ENCODE measurements at regions not wholly inside any gene's neighbourhood (a gene's known extent, or its start where the extent isn't known, plus 50 kb on each side); places are given as distances from the start of the nearest gene placed in this dataset.
A peak's percentile ranks its signal among the peaks of the same experiment; 100 is the strongest.

GRCh38 chr10:46226900-46227558 lies 59.8 kb upstream of the ANTXRL start:
- FAIRE-seq, result no peak
- POLR2A ChIA-PET (ENCODE audit: partially characterized antibody), result interaction anchor here (1.0 kb wide), 1 partner anchor 322 kb away, joined by 3 read pairs; no protein-coding TSS in a partner anchor
- no peak for TF ChIP-seq EP300 (IDR thresholded peaks at IDR 0.05; ENCODE audit: borderline replicate concordance in 1 of 2, low read depth in 2 of 2, low read length in 2 of 2)
- no peak for TF ChIP-seq NANOG (IDR thresholded peaks at IDR 0.05; ENCODE audit: insufficient read depth, low read depth, low read length, poor library complexity, severe bottlenecking)
- TF ChIP-seq CTCF (IDR thresholded peaks at IDR 0.05; ENCODE audit: control extremely low read depth in 1 of 3, insufficient read depth in 1 of 3, low read depth in 1 of 3, low read length in 3 of 3), result no peak
- no peak for TF ChIP-seq BCL11A (IDR thresholded peaks at IDR 0.05; ENCODE audit: low read depth in 2 of 2, low read length in 2 of 2)
- TF ChIP-seq POLR2A (IDR thresholded peaks at IDR 0.05; ENCODE audit: control extremely low read depth in 1 of 2, low read depth in 2 of 2, low read length in 2 of 2), result no peak
- no peak for TF ChIP-seq NRF1 (IDR thresholded peaks at IDR 0.05; ENCODE audit: low read depth, low read length)
- no peak for TF ChIP-seq TCF12 (IDR thresholded peaks at IDR 0.05; ENCODE audit: low read depth, low read length)
- no peak for TF ChIP-seq BACH1 (IDR thresholded peaks at IDR 0.05; ENCODE audit: low read length)
- TF ChIP-seq TAF7 (optimal IDR thresholded peaks at IDR 0.05; ENCODE audit: borderline replicate concordance, low read depth, low read length), result no peak
- no peak for TF ChIP-seq SP4 (IDR thresholded peaks at IDR 0.05; ENCODE audit: low read length)
- TF ChIP-seq MAFK (IDR thresholded peaks at IDR 0.05; ENCODE audit: low read depth, low read length), result no peak

More at GRCh38 chr10:46226900-46227558, 59.8 kb upstream of the ANTXRL start:
- H3K4me2 ChIP-seq (ENCODE audit: insufficient read depth in 1 of 2, low read depth in 2 of 2, low read length in 2 of 2), result no peak overlapping the region
- 91% methylated on average over 7 of the region's 7 CpGs; no CpG with 5 or more reads in 1 of the 2 experiments for WGBS, 2 experiments (ENCODE audit: extremely low coverage in 1 of 2, insufficient coverage in 1 of 2, insufficient read length in 1 of 2, insufficient replicate concordance in 2 of 2, low coverage in 1 of 2, low lambda C conversion rate in 2 of 2, missing lambda C conversion rate in 1 of 2)
- H3K4me1 ChIP-seq (replicated peaks in 1 of 4; ENCODE audit: control insufficient read depth in 3 of 4, insufficient read depth in 4 of 4, low read length in 3 of 4), result peaks cover 0 to 9% (median 7%) of the 10 kb centered on the region in 4 experiments; a peak in 5 of 7 replicates
- no peak overlapping the region for H3K23ac ChIP-seq (ENCODE audit: insufficient read length)
- H3K14ac ChIP-seq (ENCODE audit: insufficient read length), result no peak overlapping the region
- H2BK12ac ChIP-seq (ENCODE audit: low read depth, low read length), result no peak overlapping the region
- no peak overlapping the region for H3K4me3 ChIP-seq (ENCODE audit: extremely low read depth in 1 of 4, insufficient read depth in 2 of 4, low read depth in 3 of 4, low read length in 4 of 4)
- H4K5ac ChIP-seq (ENCODE audit: insufficient read length, low read depth, low read length), result no peak overlapping the region
- H3K56ac ChIP-seq (replicated peaks; ENCODE audit: insufficient read length, low read depth, low read length), result no peak overlapping the region
- H3K79me1 ChIP-seq (ENCODE audit: low read depth, low read length), result no peaks in the 10 kb centered on the region
- H3K18ac ChIP-seq (ENCODE audit: extremely low read depth, low read length), result no peak overlapping the region
- H2BK120ac ChIP-seq (replicated peaks; ENCODE audit: low read depth, low read length), result no peak overlapping the region
- H2AFZ ChIP-seq (ENCODE audit: low read length), result no peak overlapping the region
- no peak overlapping the region for H3K27ac ChIP-seq (ENCODE audit: low read depth, low read length)
- 0 out of 2 replicates have a peak overlapping the region, but pooled peaks have one; percentile 38 for H2BK20ac ChIP-seq (ENCODE audit: low read length)
- no peaks in the 10 kb centered on the region for H3K36me3 ChIP-seq (ENCODE audit: control insufficient read depth in 2 of 4, insufficient read depth in 4 of 4, low read length in 3 of 4)
- peak in 1 of 2 experiments; percentile 45 for DNase-seq (ENCODE audit: low read depth in 1 of 2, low spot score in 2 of 2)
- H3K27me3 ChIP-seq (replicated peaks in 1 of 4; ENCODE audit: control insufficient read depth in 3 of 4, extremely low read depth in 1 of 4, insufficient read depth in 3 of 4, low read length in 3 of 4), result no peaks in the 10 kb centered on the region
- H3K9me3 ChIP-seq (ENCODE audit: insufficient read depth in 2 of 2, low read depth in 1 of 2, low read length in 1 of 2), result peaks cover 8 to 10% of the 10 kb centered on the region in 2 experiments
- no peak overlapping the region for H2AK5ac ChIP-seq (ENCODE audit: low read depth, low read length)
- H3K23me2 ChIP-seq (ENCODE audit: low read depth, low read length), result no peaks in the 10 kb centered on the region
- no peaks in the 10 kb centered on the region for H4K20me1 ChIP-seq (replicated peaks in 1 of 2; ENCODE audit: control insufficient read depth in 1 of 2, insufficient read depth in 2 of 2, low read length in 2 of 2)
- H3K9ac ChIP-seq (replicated peaks in 1 of 4; ENCODE audit: extremely low read depth in 1 of 4, low read depth in 3 of 4, low read length in 3 of 4), result no peak overlapping the region
- H4K91ac ChIP-seq (replicated peaks; ENCODE audit: insufficient read length, low read length), result no peak overlapping the region
- H4K8ac ChIP-seq (ENCODE audit: extremely low read depth, insufficient read depth, low read length), result no peak overlapping the region
- CTCF ChIA-PET (ENCODE audit: partially characterized antibody), result interaction anchor here (0.5 to 7.6 kb wide), 17 partner anchors 9 to 324 kb away, joined by 3 to 99 read pairs (median 4); no protein-coding TSS in a partner anchor
- H3K4ac ChIP-seq (replicated peaks; ENCODE audit: insufficient read length, low read depth, low read length), result no peak overlapping the region
- H3K79me2 ChIP-seq (ENCODE audit: control insufficient read depth in 1 of 2, insufficient read depth in 2 of 2, low read length in 2 of 2), result no peaks in the 10 kb centered on the region
- no peak overlapping the region for H2BK15ac ChIP-seq (ENCODE audit: low read length)
- H2BK5ac ChIP-seq (ENCODE audit: low read depth, low read length), result no peak overlapping the region
